ENCODE measurements at regions not wholly inside any gene's neighbourhood (a gene's known extent, or its start where the extent isn't known, plus 50 kb on each side); places are given as distances from the start of the nearest gene placed in this dataset.

DNA sequence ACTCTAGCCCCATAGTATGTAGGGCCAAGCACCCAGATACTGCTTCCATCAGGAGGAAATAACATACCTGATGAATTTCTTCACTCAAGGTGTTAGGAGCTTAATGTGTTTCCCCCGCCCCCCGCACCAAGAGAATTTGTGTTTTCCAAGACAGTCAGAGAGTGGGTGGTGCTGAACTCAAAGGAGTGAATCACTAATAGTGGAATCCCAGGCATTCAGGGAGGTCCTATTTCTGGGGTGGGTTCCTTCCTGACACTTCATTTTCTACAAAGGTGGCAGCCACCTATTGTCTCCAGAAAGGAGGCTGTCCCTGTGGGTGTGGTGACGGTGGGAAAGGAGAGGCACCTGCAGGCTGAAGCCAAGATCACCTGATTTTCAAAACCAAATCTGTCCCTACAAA is 50.8 kb upstream of the ELF5 start:
- H3K27me3 Mint-ChIP-seq = peaks cover 50% of the 10 kb centered on the region
- H3K4me1 Mint-ChIP-seq = no peaks in the 10 kb centered on the region
- H3K9me3 Mint-ChIP-seq (ENCODE audit: insufficient read depth) = no peaks in the 10 kb centered on the region
- ChIA-PET POLR2A (no interaction called here), CTCF (interaction anchor here (1.4 kb wide), 1 partner anchor 22 kb away, joined by 5 read pairs; no protein-coding TSS in a partner anchor)
- H3K4me3 ChIP-seq (ENCODE audit: control extremely low read depth in 1 of 5, extremely low read depth in 1 of 5, insufficient read depth in 1 of 5, low read depth in 2 of 5, low read length in 4 of 5) = no peak overlapping the region
- WGBS (ENCODE audit: insufficient coverage) = no CpG with 5 or more reads among the region's 3 CpGs
- H3K9me3 ChIP-seq (ENCODE audit: control extremely low read depth in 1 of 3, control insufficient read depth in 2 of 3, insufficient read depth in 1 of 3, low read length in 2 of 3) = no peaks in the 10 kb centered on the region
- no peak overlapping the region for H3K4me3 Mint-ChIP-seq
- no peaks in the 10 kb centered on the region for H3K4me1 ChIP-seq (ENCODE audit: control insufficient read depth in 2 of 2, insufficient read depth in 2 of 2, low read length in 2 of 2)
- no peak overlapping the region for H3K27ac ChIP-seq (ENCODE audit: low read length in 2 of 2)
- peaks cover 0 to 12% (median 1%) of the 10 kb centered on the region in 4 experiments for H3K27me3 ChIP-seq (replicated peaks in 1 of 4; ENCODE audit: control extremely low read depth in 1 of 4, control insufficient read depth in 3 of 4, insufficient read depth in 4 of 4, low read length in 3 of 4)
- H2AFZ ChIP-seq (ENCODE audit: insufficient read depth, low read depth, low read length, poor library complexity, severe bottlenecking) = no peak overlapping the region
- no peak overlapping the region for H3K4me2 ChIP-seq (replicated peaks; ENCODE audit: low read depth, low read length, poor library complexity, severe bottlenecking)
- no peak overlapping the region for H3K27ac Mint-ChIP-seq
- H3K36me3 ChIP-seq (replicated peaks in 1 of 2; ENCODE audit: control extremely low read depth in 1 of 2, control insufficient read depth in 1 of 2, extremely low read depth in 1 of 2, insufficient read depth in 2 of 2, low read length in 1 of 2) = no peaks in the 10 kb centered on the region
- no peak for DNase-seq
- TF ChIP-seq, protein P1, sequence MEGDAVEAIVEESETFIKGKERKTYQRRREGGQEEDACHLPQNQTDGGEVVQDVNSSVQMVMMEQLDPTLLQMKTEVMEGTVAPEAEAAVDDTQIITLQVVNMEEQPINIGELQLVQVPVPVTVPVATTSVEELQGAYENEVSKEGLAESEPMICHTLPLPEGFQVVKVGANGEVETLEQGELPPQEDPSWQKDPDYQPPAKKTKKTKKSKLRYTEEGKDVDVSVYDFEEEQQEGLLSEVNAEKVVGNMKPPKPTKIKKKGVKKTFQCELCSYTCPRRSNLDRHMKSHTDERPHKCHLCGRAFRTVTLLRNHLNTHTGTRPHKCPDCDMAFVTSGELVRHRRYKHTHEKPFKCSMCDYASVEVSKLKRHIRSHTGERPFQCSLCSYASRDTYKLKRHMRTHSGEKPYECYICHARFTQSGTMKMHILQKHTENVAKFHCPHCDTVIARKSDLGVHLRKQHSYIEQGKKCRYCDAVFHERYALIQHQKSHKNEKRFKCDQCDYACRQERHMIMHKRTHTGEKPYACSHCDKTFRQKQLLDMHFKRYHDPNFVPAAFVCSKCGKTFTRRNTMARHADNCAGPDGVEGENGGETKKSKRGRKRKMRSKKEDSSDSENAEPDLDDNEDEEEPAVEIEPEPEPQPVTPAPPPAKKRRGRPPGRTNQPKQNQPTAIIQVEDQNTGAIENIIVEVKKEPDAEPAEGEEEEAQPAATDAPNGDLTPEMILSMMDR (IDR thresholded peaks at IDR 0.05) = no peak
- intact Hi-C loops (cut with micrococcal nuclease) = no loop called here
- H3K79me2 ChIP-seq (ENCODE audit: control insufficient read depth, insufficient read depth, low read length) = no peaks in the 10 kb centered on the region
- no peak for ATAC-seq (ENCODE audit: low read depth)
- H4K20me1 ChIP-seq (ENCODE audit: control insufficient read depth, insufficient read depth, low read length, poor library complexity, severe bottlenecking) = no peaks in the 10 kb centered on the region
- no peak overlapping the region for H3K9ac ChIP-seq (ENCODE audit: low read length)

DNA sequence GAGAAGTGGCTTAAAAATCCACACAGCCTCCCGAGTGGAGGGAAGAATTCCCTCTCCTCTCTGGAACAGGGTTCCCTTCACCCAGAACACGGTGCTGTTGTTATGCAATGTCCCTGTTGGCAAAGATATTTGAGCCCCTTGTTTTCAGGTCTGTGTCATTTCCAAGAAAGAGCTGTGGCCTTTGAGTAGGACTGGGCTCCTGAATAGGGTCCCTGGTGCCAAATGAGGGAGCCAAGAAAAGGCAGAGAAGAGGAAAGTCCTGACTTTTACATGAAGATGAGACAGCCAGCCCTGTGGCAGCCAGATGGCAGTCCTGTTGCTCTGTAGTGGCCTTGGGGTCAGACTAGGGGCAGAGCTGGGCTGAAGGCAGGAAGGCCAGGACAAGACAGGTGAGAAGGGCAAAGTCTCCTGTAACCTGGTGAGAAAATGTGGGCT is 51.2 kb upstream of the ELF5 start:
- WGBS (ENCODE audit: insufficient coverage) = 80% methylated on average over 2 of the region's 2 CpGs

More for the DNA sequence above, 51.2 kb upstream of the ELF5 start:
- H3K9me3 ChIP-seq (ENCODE audit: control extremely low read depth in 1 of 3, control insufficient read depth in 2 of 3, insufficient read depth in 1 of 3, low read length in 2 of 3) = no peaks in the 10 kb centered on the region
- TF ChIP-seq, protein P1 (IDR thresholded peaks at IDR 0.05) = no peak
- TF ChIP-seq EZH2 (IDR thresholded peaks at IDR 0.05; ENCODE audit: borderline replicate concordance, insufficient read depth, low read depth, low read length, poor library complexity, severe bottlenecking) = no peak
- ATAC-seq (ENCODE audit: low read depth) (no peak), DNase-seq (no peak)
- POLR2A ChIA-PET = no interaction called here
- H3K4me1 ChIP-seq (ENCODE audit: control insufficient read depth in 2 of 2, insufficient read depth in 2 of 2, low read length in 2 of 2) = no peaks in the 10 kb centered on the region
- H3K27ac ChIP-seq (ENCODE audit: low read length in 2 of 2) = no peak overlapping the region
- H2AFZ ChIP-seq (ENCODE audit: insufficient read depth, low read depth, low read length, poor library complexity, severe bottlenecking) = no peak overlapping the region
- Mint-ChIP-seq H3K27me3 (peaks cover 47% of the 10 kb centered on the region), H3K4me1 (no peaks in the 10 kb centered on the region), H3K27ac (no peak overlapping the region), H3K9me3 (ENCODE audit: insufficient read depth) (no peaks in the 10 kb centered on the region), H3K4me3 (no peak overlapping the region)
- H4K20me1 ChIP-seq (ENCODE audit: control insufficient read depth, insufficient read depth, low read length, poor library complexity, severe bottlenecking) = no peaks in the 10 kb centered on the region
- H3K27me3 ChIP-seq (replicated peaks in 1 of 4; ENCODE audit: control extremely low read depth in 1 of 4, control insufficient read depth in 3 of 4, insufficient read depth in 4 of 4, low read length in 3 of 4) = peaks cover 0 to 12% (median 2%) of the 10 kb centered on the region in 4 experiments
- H3K9ac ChIP-seq (ENCODE audit: low read length) = no peak overlapping the region
- H3K4me3 ChIP-seq (ENCODE audit: control extremely low read depth in 1 of 5, extremely low read depth in 1 of 5, insufficient read depth in 1 of 5, low read depth in 2 of 5, low read length in 4 of 5) = no peak overlapping the region
- no peaks in the 10 kb centered on the region for H3K79me2 ChIP-seq (ENCODE audit: control insufficient read depth, insufficient read depth, low read length)
- no peak overlapping the region for H3K4me2 ChIP-seq (replicated peaks; ENCODE audit: low read depth, low read length, poor library complexity, severe bottlenecking)
- intact Hi-C loops (cut with micrococcal nuclease) = no loop called here
- H3K36me3 ChIP-seq (replicated peaks in 1 of 2; ENCODE audit: control extremely low read depth in 1 of 2, control insufficient read depth in 1 of 2, extremely low read depth in 1 of 2, insufficient read depth in 2 of 2, low read length in 1 of 2) = no peaks in the 10 kb centered on the region
- CTCF ChIA-PET = interaction anchor here (0.9 to 1.7 kb wide), 5 partner anchors 21 to 827 kb away, joined by 3 to 9 read pairs (median 3); no protein-coding TSS in a partner anchor

Measured in B cell (primary cell).